Liver (tissue), 8 donors: ENCODE measurements at regions not wholly inside any gene's neighbourhood (a gene's known extent, or its start where the extent isn't known, plus 50 kb on each side); places are given as distances from the start of the nearest gene placed in this dataset.
A peak's percentile ranks its signal among the peaks of the same experiment; 100 is the strongest.

Source experiments
- DNase-seq: peaks from one replicate; pipeline ENCODE4 v3.0.0-alpha.2; 2017; ENCODE audit warnings: low spot score
- H3K27ac ChIP-seq, 2 donors: one replicate each; pipeline ENCODE4 v1.7.0; 2013; ENCODE audit warnings: inconsistent platforms in 2 of 2, low read length in 2 of 2, control low read depth in 1 of 2, low read depth in 1 of 2, mild to moderate bottlenecking in 1 of 2
- H3K27me3 ChIP-seq, 4 donors: one replicate each; pipeline versions ENCODE4 v1.6.1 to v1.7.0; 2013; ENCODE audit warnings: low read length in 3 of 4, inconsistent platforms in 1 of 4, mild to moderate bottlenecking in 1 of 4, moderate library complexity in 1 of 4; ENCODE audit not compliant: control insufficient read depth in 4 of 4, insufficient read depth in 4 of 4
- H3K36me3 ChIP-seq, 4 donors: one replicate each; pipeline versions ENCODE4 v1.6.1 to v1.7.0; 2013; ENCODE audit warnings: low read length in 3 of 4, mild to moderate bottlenecking in 3 of 4, low read depth in 1 of 4, moderate library complexity in 1 of 4; ENCODE audit not compliant: control insufficient read depth in 4 of 4, insufficient read depth in 3 of 4
- H3K4me1 ChIP-seq, 4 donors: one replicate each; pipeline versions ENCODE4 v1.6.1 to v1.7.0; 2013; ENCODE audit warnings: low read length in 3 of 4, mild to moderate bottlenecking in 3 of 4, moderate library complexity in 1 of 4; ENCODE audit not compliant: control insufficient read depth in 4 of 4, insufficient read depth in 4 of 4
- H3K4me3 ChIP-seq, 3 donors: one replicate each; pipeline versions ENCODE4 v1.6.1 to v1.7.0; 2013; ENCODE audit warnings: low read length in 3 of 3, control low read depth in 1 of 3, low read depth in 1 of 3, mild to moderate bottlenecking in 1 of 3
- H3K9ac ChIP-seq, 2 donors: one replicate each; pipeline ENCODE4 v1.7.0; 2013; ENCODE audit warnings: low read length in 2 of 2, mild to moderate bottlenecking in 2 of 2, moderate library complexity in 2 of 2, control low read depth in 1 of 2, low read depth in 1 of 2
- H3K9me3 ChIP-seq, 4 donors: one replicate each; pipeline versions ENCODE4 v1.6.1 to v1.7.0; 2013; ENCODE audit warnings: low read length in 3 of 4; ENCODE audit not compliant: control insufficient read depth in 4 of 4
- EGR1 ChIP-seq, 2 donors: IDR thresholded peaks; 2 replicates each; pipeline ENCODE4 v1.6.1; 2016 to 2018; ENCODE audit warnings: antibody characterized with exemption in 2 of 2, low read depth in 2 of 2
- FOXA1 ChIP-seq: IDR thresholded peaks from 2 replicates; pipeline ENCODE4 v1.6.1; 2016; ENCODE audit warnings: antibody characterized with exemption
- FOXA2 ChIP-seq: IDR thresholded peaks from 2 replicates; pipeline ENCODE4 v1.6.1; 2016; ENCODE audit warnings: antibody characterized with exemption
- GABPA ChIP-seq, 2 donors: IDR thresholded peaks in 1 of 2; conservative IDR thresholded peaks in 1 of 2; 2 replicates each; pipeline ENCODE4 v1.6.1; 2016; ENCODE audit warnings: antibody characterized with exemption in 2 of 2, mild to moderate bottlenecking in 1 of 2, moderate library complexity in 1 of 2
- HNF4A ChIP-seq, 2 donors: conservative IDR thresholded peaks; 2 replicates each; pipeline ENCODE4 v1.6.1; 2016; ENCODE audit warnings: antibody characterized with exemption in 2 of 2, mild to moderate bottlenecking in 2 of 2
- HNF4G ChIP-seq: IDR thresholded peaks from 2 replicates; pipeline ENCODE4 v1.6.1; 2016; ENCODE audit warnings: antibody characterized with exemption
- RAD21 ChIP-seq, 2 donors: IDR thresholded peaks; 2 replicates each; pipeline ENCODE4 v1.6.1; 2016; ENCODE audit warnings: antibody characterized with exemption in 2 of 2, mild to moderate bottlenecking in 2 of 2
- RXRA ChIP-seq, 2 donors: IDR thresholded peaks; 2 replicates each; pipeline ENCODE4 v1.6.1; 2017 to 2018; ENCODE audit warnings: antibody characterized with exemption in 2 of 2, mild to moderate bottlenecking in 1 of 2
- YY1 ChIP-seq: IDR thresholded peaks from 2 replicates; pipeline ENCODE4 v1.6.1; 2016; ENCODE audit warnings: antibody characterized with exemption, mild to moderate bottlenecking
- WGBS: extraction: QIAGEN DNeasy Blood & Tissue Kit; methylation state at CpG from one replicate; pipeline ENCODE4 v1.1.7; 2013; 5-methylcytosine and 5-hydroxymethylcytosine counted together
- TF ChIP-seq, protein P1 (sequence below): IDR thresholded peaks from 2 replicates; pipeline ENCODE4 v1.6.1; 2016; ENCODE audit warnings: antibody characterized with exemption, mild to moderate bottlenecking
- TF ChIP-seq, protein P2 (sequence below): fragments of 150-350 bp; IDR thresholded peaks from 2 replicates; pipeline ENCODE4 v1.5.1; 2017; ENCODE audit warnings: improper control_type of control experiment, low read depth, low read length; ENCODE audit not compliant: missing input control
- TF ChIP-seq, protein P3 (sequence below): IDR thresholded peaks from 2 replicates; pipeline ENCODE4 v1.6.1; 2016; ENCODE audit warnings: antibody characterized with exemption
- TF ChIP-seq, protein P4 (sequence below): IDR thresholded peaks from 2 replicates; pipeline ENCODE4 v1.6.1; 2016; ENCODE audit warnings: antibody characterized with exemption
- donor health status: healthy.
- donor health status: healthy.
- donor health status: healthy.
- donor health status: healthy.
- donor health status: healthy.

DNA sequence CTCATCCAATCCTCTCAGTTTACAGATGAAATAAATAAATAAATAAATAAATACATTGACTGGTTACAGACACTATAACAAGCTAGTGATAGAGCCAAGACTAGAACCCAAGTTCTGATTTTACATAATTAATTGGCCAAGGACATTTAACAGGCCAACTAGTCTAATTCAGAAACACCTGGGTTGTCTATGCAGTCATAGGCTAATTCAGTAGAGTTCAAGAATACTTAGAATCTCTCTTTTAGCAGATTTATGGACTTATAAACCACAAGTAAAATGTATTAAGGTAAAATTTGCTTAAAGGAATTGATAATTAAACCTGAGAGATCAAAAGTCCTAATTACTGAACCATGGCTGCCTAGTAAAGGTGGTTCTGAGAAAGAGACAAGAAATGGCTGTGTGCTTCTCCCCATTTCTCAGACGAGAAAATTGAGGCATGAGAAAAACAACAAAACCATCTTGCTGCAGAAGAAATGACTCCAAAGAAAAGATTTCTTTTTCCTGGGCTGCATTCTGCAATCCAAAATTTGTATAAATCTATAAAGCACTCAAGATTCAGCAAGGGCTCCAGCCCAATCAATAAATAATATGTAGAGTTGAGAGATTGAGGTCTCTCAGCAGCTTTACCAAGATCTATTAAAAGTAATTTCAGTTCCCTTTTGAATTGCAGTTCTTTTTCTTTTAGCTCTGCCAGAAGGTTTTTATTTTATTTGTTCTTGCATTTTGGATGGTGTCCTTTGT lies 98.3 kb downstream of the DUSP10 start:
- no peak overlapping the region for H3K9ac ChIP-seq
- H3K4me1 ChIP-seq: no peaks in the 10 kb centered on the region
- no peak overlapping the region for H3K27ac ChIP-seq
- DNase-seq: no peak
- H3K4me3 ChIP-seq: no peak overlapping the region
- no peaks in the 10 kb centered on the region for H3K36me3 ChIP-seq
- no peak for TF ChIP-seq FOXA2
- no peak for TF ChIP-seq RAD21 (IDR thresholded peaks at IDR 0.05)
- WGBS: 87% methylated on average over 1 of the region's 1 CpG
- H3K9me3 ChIP-seq: no peaks in the 10 kb centered on the region
- no peaks in the 10 kb centered on the region for H3K27me3 ChIP-seq

DNA sequence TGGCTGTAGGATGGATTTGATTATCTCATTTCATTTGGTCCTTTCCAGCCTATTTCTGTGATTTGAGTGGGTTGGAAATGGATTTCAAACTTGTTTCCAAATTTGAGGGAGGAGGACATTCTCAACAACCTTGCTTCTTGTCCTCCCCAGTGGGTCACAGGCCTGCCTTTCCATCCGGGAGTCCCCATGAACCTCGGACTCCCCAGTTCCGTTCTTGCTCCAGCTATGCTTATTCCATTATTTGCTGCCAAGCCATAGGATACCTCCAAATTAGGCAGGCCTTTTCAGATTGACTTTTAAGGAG lies 97.8 kb downstream of the DUSP10 start:
- TF ChIP-seq, protein P1, sequence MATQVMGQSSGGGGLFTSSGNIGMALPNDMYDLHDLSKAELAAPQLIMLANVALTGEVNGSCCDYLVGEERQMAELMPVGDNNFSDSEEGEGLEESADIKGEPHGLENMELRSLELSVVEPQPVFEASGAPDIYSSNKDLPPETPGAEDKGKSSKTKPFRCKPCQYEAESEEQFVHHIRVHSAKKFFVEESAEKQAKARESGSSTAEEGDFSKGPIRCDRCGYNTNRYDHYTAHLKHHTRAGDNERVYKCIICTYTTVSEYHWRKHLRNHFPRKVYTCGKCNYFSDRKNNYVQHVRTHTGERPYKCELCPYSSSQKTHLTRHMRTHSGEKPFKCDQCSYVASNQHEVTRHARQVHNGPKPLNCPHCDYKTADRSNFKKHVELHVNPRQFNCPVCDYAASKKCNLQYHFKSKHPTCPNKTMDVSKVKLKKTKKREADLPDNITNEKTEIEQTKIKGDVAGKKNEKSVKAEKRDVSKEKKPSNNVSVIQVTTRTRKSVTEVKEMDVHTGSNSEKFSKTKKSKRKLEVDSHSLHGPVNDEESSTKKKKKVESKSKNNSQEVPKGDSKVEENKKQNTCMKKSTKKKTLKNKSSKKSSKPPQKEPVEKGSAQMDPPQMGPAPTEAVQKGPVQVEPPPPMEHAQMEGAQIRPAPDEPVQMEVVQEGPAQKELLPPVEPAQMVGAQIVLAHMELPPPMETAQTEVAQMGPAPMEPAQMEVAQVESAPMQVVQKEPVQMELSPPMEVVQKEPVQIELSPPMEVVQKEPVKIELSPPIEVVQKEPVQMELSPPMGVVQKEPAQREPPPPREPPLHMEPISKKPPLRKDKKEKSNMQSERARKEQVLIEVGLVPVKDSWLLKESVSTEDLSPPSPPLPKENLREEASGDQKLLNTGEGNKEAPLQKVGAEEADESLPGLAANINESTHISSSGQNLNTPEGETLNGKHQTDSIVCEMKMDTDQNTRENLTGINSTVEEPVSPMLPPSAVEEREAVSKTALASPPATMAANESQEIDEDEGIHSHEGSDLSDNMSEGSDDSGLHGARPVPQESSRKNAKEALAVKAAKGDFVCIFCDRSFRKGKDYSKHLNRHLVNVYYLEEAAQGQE: no peak
- TF ChIP-seq HNF4A (conservative IDR thresholded peaks at IDR 0.05): peak in 1 of 2 donors; percentile 7
- Histone ChIP-seq H3K27ac (no peak overlapping the region), H3K9me3 (no peaks in the 10 kb centered on the region), H3K9ac (no peak overlapping the region), H3K4me1 (no peaks in the 10 kb centered on the region), H3K4me3 (no peak overlapping the region), H3K27me3 (no peaks in the 10 kb centered on the region), H3K36me3 (no peaks in the 10 kb centered on the region)
- no peak for DNase-seq
- WGBS: 65% methylated on average over 3 of the region's 3 CpGs

DNA sequence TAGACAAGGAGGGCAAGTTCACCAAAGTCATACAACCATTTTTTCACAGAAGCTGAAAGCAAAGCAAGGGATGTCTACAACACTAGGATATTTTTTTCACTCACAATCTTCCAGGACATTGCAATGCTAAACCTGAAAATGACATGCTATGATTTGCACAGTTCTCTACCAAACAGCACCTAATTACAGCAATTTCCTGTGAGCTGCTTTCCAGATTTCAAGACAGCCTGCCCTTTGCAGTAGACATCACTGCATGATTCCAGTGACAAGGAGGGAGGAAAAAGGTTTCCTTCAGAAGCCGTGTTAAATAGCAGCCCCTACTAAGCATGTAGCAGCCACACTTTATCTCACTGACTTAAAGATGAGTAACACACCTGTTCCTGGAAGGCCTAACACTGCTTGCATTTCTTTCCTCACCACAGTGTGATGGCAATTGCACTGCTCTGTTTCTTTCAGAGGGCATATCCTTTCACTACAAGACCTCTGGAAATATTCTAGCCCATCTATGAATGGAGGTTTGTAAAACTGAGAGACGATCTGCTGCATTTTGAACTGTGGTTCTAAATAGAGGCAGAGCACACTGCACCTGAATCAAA lies 97.1 kb downstream of the DUSP10 start:
- WGBS: 85% methylated on average over 2 of the region's 2 CpGs
- no peaks in the 10 kb centered on the region for H3K27me3 ChIP-seq
- no peaks in the 10 kb centered on the region for H3K36me3 ChIP-seq
- H3K27ac ChIP-seq: no peak overlapping the region
- no peak for DNase-seq
- TF ChIP-seq FOXA2 (no peak), HNF4G (no peak), RXRA (IDR thresholded peaks at IDR 0.05) (no peak), FOXA1 (no peak), GABPA (IDR thresholded peaks at IDR 0.05 in 1 of 2, conservative IDR thresholded peaks at IDR 0.05 in 1 of 2) (no peak), EGR1 (IDR thresholded peaks at IDR 0.05; ENCODE audit: low read depth in 2 of 2) (no peak), YY1 (no peak)
- TF ChIP-seq, protein P2, sequence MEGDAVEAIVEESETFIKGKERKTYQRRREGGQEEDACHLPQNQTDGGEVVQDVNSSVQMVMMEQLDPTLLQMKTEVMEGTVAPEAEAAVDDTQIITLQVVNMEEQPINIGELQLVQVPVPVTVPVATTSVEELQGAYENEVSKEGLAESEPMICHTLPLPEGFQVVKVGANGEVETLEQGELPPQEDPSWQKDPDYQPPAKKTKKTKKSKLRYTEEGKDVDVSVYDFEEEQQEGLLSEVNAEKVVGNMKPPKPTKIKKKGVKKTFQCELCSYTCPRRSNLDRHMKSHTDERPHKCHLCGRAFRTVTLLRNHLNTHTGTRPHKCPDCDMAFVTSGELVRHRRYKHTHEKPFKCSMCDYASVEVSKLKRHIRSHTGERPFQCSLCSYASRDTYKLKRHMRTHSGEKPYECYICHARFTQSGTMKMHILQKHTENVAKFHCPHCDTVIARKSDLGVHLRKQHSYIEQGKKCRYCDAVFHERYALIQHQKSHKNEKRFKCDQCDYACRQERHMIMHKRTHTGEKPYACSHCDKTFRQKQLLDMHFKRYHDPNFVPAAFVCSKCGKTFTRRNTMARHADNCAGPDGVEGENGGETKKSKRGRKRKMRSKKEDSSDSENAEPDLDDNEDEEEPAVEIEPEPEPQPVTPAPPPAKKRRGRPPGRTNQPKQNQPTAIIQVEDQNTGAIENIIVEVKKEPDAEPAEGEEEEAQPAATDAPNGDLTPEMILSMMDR: no peak
- TF ChIP-seq, protein P1: no peak
- TF ChIP-seq, protein P3, sequence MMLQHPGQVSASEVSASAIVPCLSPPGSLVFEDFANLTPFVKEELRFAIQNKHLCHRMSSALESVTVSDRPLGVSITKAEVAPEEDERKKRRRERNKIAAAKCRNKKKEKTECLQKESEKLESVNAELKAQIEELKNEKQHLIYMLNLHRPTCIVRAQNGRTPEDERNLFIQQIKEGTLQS: no peak
- TF ChIP-seq, protein P4, sequence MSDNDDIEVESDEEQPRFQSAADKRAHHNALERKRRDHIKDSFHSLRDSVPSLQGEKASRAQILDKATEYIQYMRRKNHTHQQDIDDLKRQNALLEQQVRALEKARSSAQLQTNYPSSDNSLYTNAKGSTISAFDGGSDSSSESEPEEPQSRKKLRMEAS: no peak
- no peaks in the 10 kb centered on the region for H3K9me3 ChIP-seq
- no peak overlapping the region for H3K4me3 ChIP-seq
- H3K9ac ChIP-seq: no peak overlapping the region
- no peaks in the 10 kb centered on the region for H3K4me1 ChIP-seq
